ENCODE measurements at regions not wholly inside any gene's neighbourhood (a gene's known extent, or its start where the extent isn't known, plus 50 kb on each side); places are given as distances from the start of the nearest gene placed in this dataset.

- TF ChIP-seq, protein P1, sequence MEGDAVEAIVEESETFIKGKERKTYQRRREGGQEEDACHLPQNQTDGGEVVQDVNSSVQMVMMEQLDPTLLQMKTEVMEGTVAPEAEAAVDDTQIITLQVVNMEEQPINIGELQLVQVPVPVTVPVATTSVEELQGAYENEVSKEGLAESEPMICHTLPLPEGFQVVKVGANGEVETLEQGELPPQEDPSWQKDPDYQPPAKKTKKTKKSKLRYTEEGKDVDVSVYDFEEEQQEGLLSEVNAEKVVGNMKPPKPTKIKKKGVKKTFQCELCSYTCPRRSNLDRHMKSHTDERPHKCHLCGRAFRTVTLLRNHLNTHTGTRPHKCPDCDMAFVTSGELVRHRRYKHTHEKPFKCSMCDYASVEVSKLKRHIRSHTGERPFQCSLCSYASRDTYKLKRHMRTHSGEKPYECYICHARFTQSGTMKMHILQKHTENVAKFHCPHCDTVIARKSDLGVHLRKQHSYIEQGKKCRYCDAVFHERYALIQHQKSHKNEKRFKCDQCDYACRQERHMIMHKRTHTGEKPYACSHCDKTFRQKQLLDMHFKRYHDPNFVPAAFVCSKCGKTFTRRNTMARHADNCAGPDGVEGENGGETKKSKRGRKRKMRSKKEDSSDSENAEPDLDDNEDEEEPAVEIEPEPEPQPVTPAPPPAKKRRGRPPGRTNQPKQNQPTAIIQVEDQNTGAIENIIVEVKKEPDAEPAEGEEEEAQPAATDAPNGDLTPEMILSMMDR (conservative IDR thresholded peaks at IDR 0.05 in 1 of 2, IDR thresholded peaks at IDR 0.05 in 1 of 2; ENCODE audit: extremely low read depth in 1 of 2, insufficient read depth in 1 of 2, low read depth in 1 of 2, low read length in 2 of 2): peak; percentile 27 to 41
- no peak for TF ChIP-seq EZH2 (IDR thresholded peaks at IDR 0.05; ENCODE audit: borderline replicate concordance, low read length)
These were observed 179.6 kb upstream of the PDGFD start for GRCh38 chr11:104343578-104343977.
